Muscle layer of duodenum (tissue), 2 donors: ENCODE measurements at regions not wholly inside any gene's neighbourhood (a gene's known extent, or its start where the extent isn't known, plus 50 kb on each side); places are given as distances from the start of the nearest gene placed in this dataset.
"Not testable (repeated sequence)": the region's sequence is repeated elsewhere in the genome, so short reads cannot be mapped to it uniquely, and the experiment has no call there.

Source experiments
- H3K27ac ChIP-seq: one replicate; pipeline ENCODE4 v1.7.0; 2013; ENCODE audit warnings: mild to moderate bottlenecking, low read length
- H3K27me3 ChIP-seq: one replicate; pipeline ENCODE4 v1.7.0; 2013; ENCODE audit warnings: low read depth, mild to moderate bottlenecking, control low read depth, low read length
- H3K36me3 ChIP-seq, 2 donors: one replicate each; pipeline ENCODE4 v1.7.0; 2013; ENCODE audit warnings: low read length in 2 of 2, control low read depth in 1 of 2, mild to moderate bottlenecking in 1 of 2; ENCODE audit not compliant: insufficient read depth in 2 of 2, control insufficient read depth in 1 of 2
- H3K4me1 ChIP-seq, 2 donors: one replicate each; pipeline ENCODE4 v1.7.0; 2013; ENCODE audit warnings: low read length in 2 of 2, mild to moderate bottlenecking in 2 of 2, control low read depth in 1 of 2, moderate library complexity in 1 of 2; ENCODE audit not compliant: insufficient read depth in 2 of 2, control insufficient read depth in 1 of 2
- H3K4me3 ChIP-seq, 2 donors: one replicate each; pipeline ENCODE4 v1.7.0; 2013; ENCODE audit warnings: low read length in 2 of 2, low read depth in 1 of 2, mild to moderate bottlenecking in 1 of 2
- H3K9me3 ChIP-seq, 2 donors: one replicate each; pipeline ENCODE4 v1.7.0; 2013; ENCODE audit warnings: low read length in 2 of 2, control low read depth in 1 of 2, mild to moderate bottlenecking in 1 of 2; ENCODE audit not compliant: control insufficient read depth in 1 of 2
- donor health status: healthy.

GRCh38 chr13:82566864-82567263 lies 1315.4 kb downstream of the SLITRK1 start:
- Histone ChIP-seq H3K36me3 (no peaks in the 10 kb centered on the region), H3K27ac (no peak overlapping the region)

GRCh38 chr13:82565201-82565600 lies 1317.1 kb downstream of the SLITRK1 start:
- H3K27me3 ChIP-seq = no peaks in the 10 kb centered on the region
- no peak overlapping the region for H3K27ac ChIP-seq
- H3K4me1 ChIP-seq = no peaks in the 10 kb centered on the region
- no peaks in the 10 kb centered on the region for H3K9me3 ChIP-seq
- H3K36me3 ChIP-seq = no peaks in the 10 kb centered on the region
- H3K4me3 ChIP-seq = no peak overlapping the region

More at GRCh38 chr13:82566864-82567263, 1315.4 kb downstream of the SLITRK1 start:
- Histone ChIP-seq H3K9me3 (no peaks in the 10 kb centered on the region), H3K4me1 (no peaks in the 10 kb centered on the region), H3K4me3 (no peak overlapping the region), H3K27me3 (no peaks in the 10 kb centered on the region)

GRCh38 chr13:82560889-82561288 lies 1321.4 kb downstream of the SLITRK1 start:
- no peaks in the 10 kb centered on the region for H3K9me3 ChIP-seq
- H3K27ac ChIP-seq = no peak overlapping the region
- H3K36me3 ChIP-seq = no peaks in the 10 kb centered on the region
- no peaks in the 10 kb centered on the region for H3K4me1 ChIP-seq
- no peak overlapping the region for H3K4me3 ChIP-seq
- no peaks in the 10 kb centered on the region for H3K27me3 ChIP-seq

- Histone ChIP-seq H3K4me3 (no peak overlapping the region), H3K27ac (no peak overlapping the region), H3K4me1 (no peaks in the 10 kb centered on the region), H3K36me3 (no peaks in the 10 kb centered on the region), H3K9me3 (no peaks in the 10 kb centered on the region), H3K27me3 (no peaks in the 10 kb centered on the region)
Observed at GRCh38 chr13:82522872-82523271, 1359.4 kb downstream of the SLITRK1 start.

- Histone ChIP-seq H3K4me1 (no peaks in the 10 kb centered on the region), H3K27me3 (no peaks in the 10 kb centered on the region), H3K9me3 (peaks cover 0 to 2% of the 10 kb centered on the region in 2 donors), H3K36me3 (no peaks in the 10 kb centered on the region), H3K27ac (no peak overlapping the region), H3K4me3 (no peak overlapping the region)
Observed at GRCh38 chr13:82506805-82507414, 1375.4 kb downstream of the SLITRK1 start.

GRCh38 chr13:82501834-82502233 lies 1380.4 kb downstream of the SLITRK1 start:
- no peak overlapping the region for H3K27ac ChIP-seq

GRCh38 chr13:82480415-82480814 lies 1401.9 kb downstream of the SLITRK1 start:
- H3K4me1 ChIP-seq = no peaks in the 10 kb centered on the region
- no peaks in the 10 kb centered on the region for H3K36me3 ChIP-seq
- no peak overlapping the region for H3K27ac ChIP-seq
- H3K4me3 ChIP-seq = no peak overlapping the region
- H3K9me3 ChIP-seq = no peaks in the 10 kb centered on the region
- no peaks in the 10 kb centered on the region for H3K27me3 ChIP-seq

More at GRCh38 chr13:82501834-82502233, 1380.4 kb downstream of the SLITRK1 start:
- Histone ChIP-seq H3K4me3 (no peak overlapping the region), H3K27me3 (no peaks in the 10 kb centered on the region), H3K4me1 (no peaks in the 10 kb centered on the region), H3K36me3 (no peaks in the 10 kb centered on the region), H3K9me3 (no peaks in the 10 kb centered on the region)

- no peaks in the 10 kb centered on the region for H3K36me3 ChIP-seq
- no peaks in the 10 kb centered on the region for H3K9me3 ChIP-seq
- no peaks in the 10 kb centered on the region for H3K4me1 ChIP-seq
- H3K27ac ChIP-seq = no peak overlapping the region
- H3K4me3 ChIP-seq = no peak overlapping the region
- no peaks in the 10 kb centered on the region for H3K27me3 ChIP-seq
Observed at GRCh38 chr13:82477436-82477835, 1404.8 kb downstream of the SLITRK1 start.

GRCh38 chr13:82467626-82468025 lies 1414.6 kb downstream of the SLITRK1 start:
- Histone ChIP-seq H3K36me3 (no peaks in the 10 kb centered on the region), H3K4me1 (no peaks in the 10 kb centered on the region), H3K27ac (no peak overlapping the region), H3K4me3 (no peak overlapping the region), H3K9me3 (no peaks in the 10 kb centered on the region), H3K27me3 (no peaks in the 10 kb centered on the region)

- H3K4me3 ChIP-seq, H3K27ac ChIP-seq, H3K27me3 ChIP-seq, H3K36me3 ChIP-seq, H3K4me1 ChIP-seq, H3K9me3 ChIP-seq: not testable (repeated sequence)
Observed at GRCh38 chr13:82459575-82459974, 1422.7 kb downstream of the SLITRK1 start.

- Histone ChIP-seq H3K4me3 (no peak overlapping the region), H3K27ac (no peak overlapping the region), H3K27me3 (no peaks in the 10 kb centered on the region), H3K9me3 (no peaks in the 10 kb centered on the region), H3K36me3 (no peaks in the 10 kb centered on the region), H3K4me1 (no peaks in the 10 kb centered on the region)
Observed at GRCh38 chr13:82458169-82458568, 1424.1 kb downstream of the SLITRK1 start.

GRCh38 chr13:82457548-82457947 lies 1424.7 kb downstream of the SLITRK1 start:
- H3K36me3 ChIP-seq = not testable (repeated sequence)

More at GRCh38 chr13:82457548-82457947, 1424.7 kb downstream of the SLITRK1 start:
- not testable (repeated sequence) for H3K4me3 ChIP-seq, H3K4me1 ChIP-seq, H3K9me3 ChIP-seq, H3K27ac ChIP-seq, H3K27me3 ChIP-seq
